ENCODE measurements at regions not wholly inside any gene's neighbourhood (a gene's known extent, or its start where the extent isn't known, plus 50 kb on each side); places are given as distances from the start of the nearest gene placed in this dataset.

DNA sequence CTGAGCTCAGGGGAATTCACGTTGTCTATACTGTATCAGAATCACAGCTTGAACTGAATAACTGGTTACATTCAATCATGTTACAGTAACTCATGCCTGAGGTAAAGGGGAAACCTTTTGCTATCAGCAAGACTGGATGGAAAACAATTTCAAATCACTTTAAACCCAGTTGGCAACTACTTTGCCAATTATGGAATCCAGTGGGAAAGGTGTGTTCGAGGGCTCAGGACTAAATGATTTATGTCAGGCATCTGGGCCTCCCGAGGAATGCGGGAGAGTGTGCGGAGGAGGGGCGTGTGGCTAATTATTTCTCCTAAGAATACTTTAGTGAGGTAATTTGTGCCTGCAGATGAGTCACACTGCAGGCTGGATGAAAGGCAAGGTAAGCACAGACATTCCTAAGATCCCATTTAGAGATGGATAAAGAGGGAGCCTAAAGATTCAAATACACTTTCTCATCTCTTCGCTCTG is 100.1 kb downstream of the HRH4 start:
- Histone ChIP-seq H2BK120ac (ENCODE audit: low read depth, low read length) (no peak overlapping the region), H3K9me1 (ENCODE audit: insufficient read depth, low read length) (no peaks in the 10 kb centered on the region), H2AK5ac (ENCODE audit: low read depth, low read length) (no peak overlapping the region), H3K56ac (ENCODE audit: extremely low read depth, insufficient read depth, low read length) (no peak overlapping the region), H3K14ac (replicated peaks; ENCODE audit: low read depth, low read length) (no peak overlapping the region), H3K23ac (ENCODE audit: low read depth, low read length) (no peak overlapping the region), H4K20me1 (ENCODE audit: insufficient read depth, low read length) (no peaks in the 10 kb centered on the region), H2AK9ac (replicated peaks; ENCODE audit: low read depth, low read length, poor library complexity) (no peak overlapping the region), H2BK20ac (ENCODE audit: low read depth, low read length) (no peak overlapping the region), H4K5ac (ENCODE audit: low read depth, low read length) (no peak overlapping the region), H3K27me3 (ENCODE audit: control insufficient read depth, insufficient read depth, low read length) (peaks cover 19% of the 10 kb centered on the region), H3K9me3 (ENCODE audit: control insufficient read depth, insufficient read depth, low read length) (no peaks in the 10 kb centered on the region), H4K8ac (ENCODE audit: low read depth in 2 of 2, low read length in 2 of 2) (no peak overlapping the region), H3K27ac (ENCODE audit: insufficient read depth, low read length) (no peak overlapping the region), H3K4me3 (ENCODE audit: insufficient read depth, low read depth, low read length) (no peak overlapping the region), H4K91ac (ENCODE audit: insufficient read depth, low read depth, low read length) (no peak overlapping the region), H3K4me1 (ENCODE audit: control insufficient read depth, insufficient read depth, low read length) (no peaks in the 10 kb centered on the region), H2BK15ac (ENCODE audit: low read depth, low read length) (no peak overlapping the region), H3K79me1 (ENCODE audit: low read depth in 1 of 2, low read length in 2 of 2) (no peaks in the 10 kb centered on the region), H3K4ac (ENCODE audit: low read depth, low read length) (no peak overlapping the region), H2AFZ (replicated peaks; ENCODE audit: low read length, poor library complexity) (no peak overlapping the region), H3K9ac (ENCODE audit: low read depth, low read length) (no peak overlapping the region), H3K4me2 (ENCODE audit: low read depth, low read length) (no peak overlapping the region), H2BK5ac (ENCODE audit: low read depth, low read length, poor library complexity, severe bottlenecking) (no peak overlapping the region), H3K18ac (ENCODE audit: low read depth, low read length) (no peak overlapping the region), H3K36me3 (ENCODE audit: control insufficient read depth, insufficient read depth, low read length) (no peaks in the 10 kb centered on the region)
- in situ Hi-C loops (cut with MboI; ENCODE audit: low sequenced_read_pairs) (no loop called here), intact Hi-C loops (cut with micrococcal nuclease) (no loop called here), dilution Hi-C loops (cut with HindIII; ENCODE audit: low sequenced_read_pairs, unreplicated experiment) (no loop called here)
- no TSS peak for BruUV-seq (replicated peaks)
- ChIA-PET CTCF (no interaction called here), POLR2A (ENCODE audit: unreplicated experiment) (no interaction called here)
- TF ChIP-seq MXI1 (IDR thresholded peaks at IDR 0.05; ENCODE audit: borderline replicate concordance, low read depth, low read length), result no peak
- TF ChIP-seq POLR2A (IDR thresholded peaks at IDR 0.05; ENCODE audit: low read depth, low read length), result no peak
- no peak for TF ChIP-seq RFX5 (IDR thresholded peaks at IDR 0.05; ENCODE audit: low read depth, low read length)
- no peak for TF ChIP-seq CTCF (conservative IDR thresholded peaks at IDR 0.05; ENCODE audit: low read depth, low read length)
- 100% methylated on average over 1 of the region's 7 CpGs; no CpG with 5 or more reads in 1 of the 2 experiments for WGBS, 2 experiments (ENCODE audit: extremely low coverage in 2 of 2, insufficient read length in 1 of 2)
- ATAC-seq (ENCODE audit: low read depth) (no peak), DNase-seq (no peak)
